Amygdala (tissue), 56 donors: ENCODE measurements at regions not wholly inside any gene's neighbourhood (a gene's known extent, or its start where the extent isn't known, plus 50 kb on each side); places are given as distances from the start of the nearest gene placed in this dataset.

Source experiments
- DNase-seq, 56 donors: peaks; one replicate each; lab custom pipeline; 2025; lab: John Stamatoyannopoulos, UW

GRCh38 chr4:101596781-101597552, 193.6 kb upstream of the BANK1 start:
- no peak for DNase-seq

GRCh38 chr4:101594588-101594987, 195.9 kb upstream of the BANK1 start:
- DNase-seq, result no peak

GRCh38 chr4:101593666-101594065, 196.9 kb upstream of the BANK1 start:
- DNase-seq, result no peak

GRCh38 chr4:101584306-101584705, 206.2 kb upstream of the BANK1 start:
- no peak for DNase-seq

GRCh38 chr4:101563126-101563525, 215.8 kb upstream of the PPP3CA start:
- no peak for DNase-seq

- DNase-seq, result no peak
Observed at GRCh38 chr4:101556842-101557241, 209.5 kb upstream of the PPP3CA start.

- DNase-seq, result no peak
Observed at GRCh38 chr4:101555341-101555880, 208.1 kb upstream of the PPP3CA start.

- DNase-seq, result no peak
Observed at GRCh38 chr4:101540336-101540735, 193.0 kb upstream of the PPP3CA start.

- no peak for DNase-seq
Observed at GRCh38 chr4:101528526-101528925, 181.2 kb upstream of the PPP3CA start.

- no peak for DNase-seq
Observed at GRCh38 chr4:101527188-101527587, 179.9 kb upstream of the PPP3CA start.

- no peak for DNase-seq
Observed at GRCh38 chr4:101515566-101515965, 168.2 kb upstream of the PPP3CA start.

GRCh38 chr4:101515099-101515498, 167.8 kb upstream of the PPP3CA start:
- no peak for DNase-seq

GRCh38 chr4:101512416-101512815, 165.1 kb upstream of the PPP3CA start:
- no peak for DNase-seq

- no peak for DNase-seq
Observed at GRCh38 chr4:101501421-101501820, 154.1 kb upstream of the PPP3CA start.

- DNase-seq, result no peak
Observed at GRCh38 chr4:101500742-101501141, 153.4 kb upstream of the PPP3CA start.

- no peak for DNase-seq
Observed at GRCh38 chr4:101475246-101475645, 127.9 kb upstream of the PPP3CA start.

GRCh38 chr4:101471201-101471600, 123.9 kb upstream of the PPP3CA start:
- no peak for DNase-seq

GRCh38 chr4:101464596-101464995, 117.3 kb upstream of the PPP3CA start:
- DNase-seq, result no peak

- no peak for DNase-seq
Observed at GRCh38 chr4:101458914-101459313, 111.6 kb upstream of the PPP3CA start.

GRCh38 chr4:101458473-101458872, 111.1 kb upstream of the PPP3CA start:
- DNase-seq, result no peak

- DNase-seq, result no peak
Observed at GRCh38 chr4:101451086-101451485, 103.8 kb upstream of the PPP3CA start.

GRCh38 chr4:101441446-101441845, 94.1 kb upstream of the PPP3CA start:
- DNase-seq, result no peak

- no peak for DNase-seq
Observed at GRCh38 chr4:101439926-101440325, 92.6 kb upstream of the PPP3CA start.
